CD4-positive, alpha-beta T cell (primary cell): ENCODE measurements at regions not wholly inside any gene's neighbourhood (a gene's known extent, or its start where the extent isn't known, plus 50 kb on each side); places are given as distances from the start of the nearest gene placed in this dataset.

Experiments
- ATAC-seq: fragments of 200-7000 bp; cut with Tn5 transposase; one replicate; pipeline ENCODE4 v1.10.0; 2022; ENCODE audit warnings: mild to moderate bottlenecking; ENCODE audit not compliant: poor library complexity
- CTCF ChIA-PET: fragments of 350-600 bp; sonication (Branson Sonifier 250); formaldehyde crosslinking; loops from one replicate; lab custom pipeline; 2021; ENCODE audit warnings: antibody characterized with exemption, inconsistent platforms; lab: Charles Lee
- POLR2A ChIA-PET: fragments of 350-600 bp; sonication (Branson Sonifier 250); formaldehyde crosslinking; loops from one replicate; lab custom pipeline; 2021; ENCODE audit warnings: antibody characterized with exemption, inconsistent platforms; lab: Charles Lee
- DNase-seq, 14 experiments: peaks; one replicate each; pipeline ENCODE4 v3.0.0-alpha.2; 2013 to 2020; ENCODE audit warnings: mixed read lengths in 2 of 14
- H3K27ac ChIP-seq, 2 donors: one replicate each; pipeline versions ENCODE4 v1.5.1 to v1.7.0; 2013; ENCODE audit warnings: low read length in 2 of 2, low read depth in 1 of 2, mild to moderate bottlenecking in 1 of 2
- H3K27me3 ChIP-seq, 2 experiments: 1 replicate in 1 of 2; 2 replicates in 1 of 2; pipeline versions ENCODE4 v1.6.1 to v1.7.0; 2013; ENCODE audit warnings: low read length in 2 of 2, control low read depth in 1 of 2, mild to moderate bottlenecking in 1 of 2, moderate library complexity in 1 of 2; ENCODE audit not compliant: insufficient read depth in 2 of 2, control insufficient read depth in 1 of 2
- H3K36me3 ChIP-seq: one replicate; pipeline ENCODE4 v1.6.1; 2013; ENCODE audit warnings: low read length, control low read depth; ENCODE audit not compliant: insufficient read depth
- H3K4me1 ChIP-seq: one replicate; pipeline ENCODE4 v1.6.1; 2013; ENCODE audit warnings: low read length, control low read depth; ENCODE audit not compliant: insufficient read depth
- H3K4me3 ChIP-seq: one replicate; pipeline ENCODE4 v1.5.1; 2013; ENCODE audit warnings: mild to moderate bottlenecking, low read length, moderate library complexity
- H3K9me3 ChIP-seq, 2 experiments: 1 replicate in 1 of 2; 2 replicates in 1 of 2; pipeline versions ENCODE4 v1.6.1 to v1.7.0; 2013; ENCODE audit warnings: low read length in 2 of 2, mild to moderate bottlenecking in 2 of 2, control low read depth in 1 of 2, moderate library complexity in 1 of 2; ENCODE audit not compliant: control insufficient read depth in 1 of 2, insufficient read depth in 1 of 2
- H3K27ac Mint-ChIP-seq: one replicate; pipeline ENCODE4 v1.8.0; 2020; ENCODE audit warnings: mixed read lengths
- H3K27me3 Mint-ChIP-seq: one replicate; pipeline ENCODE4 v1.8.0; 2021; ENCODE audit warnings: mixed read lengths
- H3K36me3 Mint-ChIP-seq: one replicate; pipeline ENCODE4 v1.8.0; 2021; ENCODE audit warnings: low read depth, mixed read lengths
- H3K4me1 Mint-ChIP-seq: one replicate; pipeline ENCODE4 v1.8.0; 2021; ENCODE audit warnings: low read depth, mixed read lengths
- H3K4me3 Mint-ChIP-seq: one replicate; pipeline ENCODE4 v1.8.0; 2020; ENCODE audit warnings: mild to moderate bottlenecking, mixed read lengths
- H3K9me3 Mint-ChIP-seq: one replicate; pipeline ENCODE4 v1.8.0; 2020; ENCODE audit warnings: mixed read lengths
- intact Hi-C, 2 experiments: fragments of 100-400 bp; cut with DNase I in 1 of 2; cut with micrococcal nuclease in 1 of 2; formaldehyde crosslinking; loops; one replicate each; pipeline versions ENCODE4 v1.15.1 to v1.9.0; 2023 to 2025; cut with DNase I, micrococcal nuclease
- TF ChIP-seq, protein P1 (sequence below): fragments of 200-600 bp; IDR thresholded peaks from one replicate; pipeline ENCODE4 v1.8.0; 2022; ENCODE audit warnings: antibody characterized with exemption, mild to moderate bottlenecking

- H3K4me3 ChIP-seq, result no peak overlapping the region
- intact Hi-C loops, result no loop called here
These were observed 180.2 kb upstream of the CDIN1 start for GRCh38 chr15:36399276-36399675.

DNA sequence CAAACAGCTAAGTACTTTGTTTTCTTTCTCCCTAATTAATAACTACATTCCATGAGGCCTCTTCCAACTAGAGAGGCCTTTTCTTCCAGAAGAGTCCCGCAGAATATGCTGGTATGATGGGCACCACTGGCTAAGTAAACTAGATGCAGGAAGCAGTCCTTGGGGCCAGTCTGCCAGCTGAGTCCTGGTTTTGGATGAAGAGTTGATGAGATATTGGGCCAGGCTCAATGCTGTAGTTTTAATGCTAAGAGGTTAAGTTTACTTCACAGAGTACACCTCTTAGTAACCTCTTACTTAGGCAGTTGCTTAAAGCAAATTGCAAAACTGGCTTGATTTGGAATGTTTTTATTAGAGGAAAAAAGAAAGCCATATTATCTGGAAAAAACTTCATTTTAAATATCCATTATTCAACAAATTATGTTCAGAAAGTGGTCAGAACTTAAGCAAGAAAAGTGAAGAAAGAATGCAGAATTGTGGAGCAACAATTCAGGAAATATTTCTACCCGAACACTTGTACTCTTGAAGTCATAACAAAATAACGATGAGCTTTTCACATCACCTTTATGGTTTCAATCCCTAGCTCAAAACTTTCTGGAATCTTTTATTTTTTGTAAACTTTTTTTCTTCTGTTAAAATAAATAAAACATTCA, 178.4 kb upstream of the CDIN1 start:
- ChIA-PET CTCF (no interaction called here), POLR2A (no interaction called here)
- DNase-seq, result no peak
- Mint-ChIP-seq H3K27ac (no peak overlapping the region), H3K27me3 (no peaks in the 10 kb centered on the region), H3K36me3 (no peaks in the 10 kb centered on the region), H3K4me1 (no peaks in the 10 kb centered on the region), H3K9me3 (no peaks in the 10 kb centered on the region), H3K4me3 (no peak overlapping the region)
- Histone ChIP-seq H3K27me3 (no peaks in the 10 kb centered on the region), H3K36me3 (no peaks in the 10 kb centered on the region), H3K9me3 (no peaks in the 10 kb centered on the region), H3K4me3 (no peak overlapping the region), H3K27ac (no peak overlapping the region), H3K4me1 (no peaks in the 10 kb centered on the region)
- TF ChIP-seq, protein P1, sequence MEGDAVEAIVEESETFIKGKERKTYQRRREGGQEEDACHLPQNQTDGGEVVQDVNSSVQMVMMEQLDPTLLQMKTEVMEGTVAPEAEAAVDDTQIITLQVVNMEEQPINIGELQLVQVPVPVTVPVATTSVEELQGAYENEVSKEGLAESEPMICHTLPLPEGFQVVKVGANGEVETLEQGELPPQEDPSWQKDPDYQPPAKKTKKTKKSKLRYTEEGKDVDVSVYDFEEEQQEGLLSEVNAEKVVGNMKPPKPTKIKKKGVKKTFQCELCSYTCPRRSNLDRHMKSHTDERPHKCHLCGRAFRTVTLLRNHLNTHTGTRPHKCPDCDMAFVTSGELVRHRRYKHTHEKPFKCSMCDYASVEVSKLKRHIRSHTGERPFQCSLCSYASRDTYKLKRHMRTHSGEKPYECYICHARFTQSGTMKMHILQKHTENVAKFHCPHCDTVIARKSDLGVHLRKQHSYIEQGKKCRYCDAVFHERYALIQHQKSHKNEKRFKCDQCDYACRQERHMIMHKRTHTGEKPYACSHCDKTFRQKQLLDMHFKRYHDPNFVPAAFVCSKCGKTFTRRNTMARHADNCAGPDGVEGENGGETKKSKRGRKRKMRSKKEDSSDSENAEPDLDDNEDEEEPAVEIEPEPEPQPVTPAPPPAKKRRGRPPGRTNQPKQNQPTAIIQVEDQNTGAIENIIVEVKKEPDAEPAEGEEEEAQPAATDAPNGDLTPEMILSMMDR, result no peak
- intact Hi-C loops, result no loop called here
- ATAC-seq, result no peak

More at GRCh38 chr15:36399276-36399675, 180.2 kb upstream of the CDIN1 start:
- TF ChIP-seq, protein P1, result no peak
- DNase-seq (no peak), ATAC-seq (no peak)
- Histone ChIP-seq H3K36me3 (no peaks in the 10 kb centered on the region), H3K27me3 (no peaks in the 10 kb centered on the region), H3K9me3 (no peaks in the 10 kb centered on the region), H3K27ac (no peak overlapping the region), H3K4me1 (no peaks in the 10 kb centered on the region)
- CTCF ChIA-PET, result no interaction called here
- POLR2A ChIA-PET, result no interaction called here
- Mint-ChIP-seq H3K4me1 (no peaks in the 10 kb centered on the region), H3K27me3 (no peaks in the 10 kb centered on the region), H3K36me3 (no peaks in the 10 kb centered on the region), H3K27ac (no peak overlapping the region), H3K4me3 (no peak overlapping the region), H3K9me3 (no peaks in the 10 kb centered on the region)

DNA sequence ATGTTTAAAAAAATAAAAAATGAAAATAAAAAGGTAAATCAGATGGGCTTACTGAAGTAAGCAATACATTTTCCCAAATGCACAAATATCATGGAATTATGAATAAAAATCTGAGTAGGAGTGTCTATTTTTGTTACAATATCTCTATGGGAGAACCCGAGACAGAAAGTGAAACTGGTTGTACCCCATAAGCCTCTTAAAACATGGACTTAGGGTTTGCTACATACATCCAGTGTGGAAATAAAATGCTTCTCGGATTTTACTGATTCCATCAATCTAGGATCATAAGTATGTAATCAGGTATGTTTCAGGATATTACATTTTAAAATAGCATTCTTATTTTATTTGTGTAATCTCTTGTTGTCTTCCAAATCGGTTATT, 177.8 kb upstream of the CDIN1 start:
- Mint-ChIP-seq H3K4me1 (no peaks in the 10 kb centered on the region), H3K9me3 (no peaks in the 10 kb centered on the region), H3K4me3 (no peak overlapping the region), H3K27ac (no peak overlapping the region), H3K36me3 (no peaks in the 10 kb centered on the region), H3K27me3 (no peaks in the 10 kb centered on the region)
- Histone ChIP-seq H3K27ac (no peak overlapping the region), H3K36me3 (no peaks in the 10 kb centered on the region), H3K9me3 (no peaks in the 10 kb centered on the region), H3K27me3 (no peaks in the 10 kb centered on the region), H3K4me1 (no peaks in the 10 kb centered on the region), H3K4me3 (no peak overlapping the region)
- CTCF ChIA-PET, result no interaction called here
- DNase-seq, result no peak
- intact Hi-C loops, result no loop called here
- no peak for ATAC-seq
- POLR2A ChIA-PET, result no interaction called here
- TF ChIP-seq, protein P1, result no peak
